HK-2 (cell line): ENCODE measurements at regions not wholly inside any gene's neighbourhood (a gene's known extent, or its start where the extent isn't known, plus 50 kb on each side); places are given as distances from the start of the nearest gene placed in this dataset.
"Not testable (repeated sequence)": the region's sequence is repeated elsewhere in the genome, so short reads cannot be mapped to it uniquely, and the experiment has no call there.

ENCODE experiments used
- DNase-seq: peaks from one replicate; pipeline ENCODE4 v3.0.0-alpha.2; 2018; ENCODE audit not compliant: unreplicated experiment

DNA sequence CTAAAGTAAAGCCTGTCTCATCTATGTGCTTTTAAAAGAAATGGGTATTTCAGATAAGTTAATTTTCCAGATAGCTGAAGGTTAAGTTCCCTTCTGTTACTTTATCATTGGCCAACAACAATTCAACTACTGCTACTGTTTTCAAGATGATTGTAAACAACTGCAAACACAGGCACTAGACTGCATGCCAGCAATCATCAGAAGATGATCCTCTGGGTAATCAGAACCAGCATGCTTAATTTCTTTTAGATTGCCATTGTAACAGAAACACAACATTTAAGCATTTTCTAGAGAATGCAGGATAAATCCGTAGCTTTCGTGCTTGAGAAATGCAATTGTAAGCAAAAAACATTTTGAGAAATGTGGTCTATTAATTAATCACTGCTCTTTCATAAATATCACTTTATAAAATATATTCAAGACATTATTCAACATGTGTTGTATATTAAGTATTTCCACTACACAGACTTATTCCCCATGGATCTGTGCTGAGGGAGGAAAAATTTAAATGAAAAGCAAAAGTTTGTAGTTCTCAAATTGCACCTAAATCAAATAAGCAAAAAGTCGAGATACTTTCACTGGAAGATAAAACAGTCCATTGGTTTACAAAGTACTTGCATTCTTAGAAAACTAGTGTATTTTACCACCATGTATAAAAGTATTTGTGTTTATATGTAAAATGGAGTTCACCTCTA lies 133.7 kb downstream of the ATL2 start:
- no peak for DNase-seq

DNA sequence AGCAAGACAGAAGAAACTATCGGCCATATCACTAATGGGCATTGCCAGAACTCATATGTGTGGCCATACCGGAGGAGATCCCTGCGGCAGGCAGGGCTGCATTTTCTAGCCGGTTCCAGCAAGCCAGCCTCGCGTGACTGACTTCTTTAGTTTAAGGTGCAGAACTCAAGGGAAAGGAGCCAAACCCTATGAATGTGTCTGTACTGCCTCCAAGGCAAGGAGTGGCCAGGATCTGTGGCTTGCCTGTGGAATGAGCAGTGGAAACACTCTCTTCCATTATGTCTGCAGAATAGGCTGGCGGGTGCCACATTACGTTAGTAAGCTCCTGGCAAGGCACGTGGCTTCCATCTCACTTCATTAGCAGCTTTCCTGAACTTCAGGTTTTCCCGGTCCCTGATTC lies 137.6 kb downstream of the ATL2 start:
- DNase-seq, result no peak

DNA sequence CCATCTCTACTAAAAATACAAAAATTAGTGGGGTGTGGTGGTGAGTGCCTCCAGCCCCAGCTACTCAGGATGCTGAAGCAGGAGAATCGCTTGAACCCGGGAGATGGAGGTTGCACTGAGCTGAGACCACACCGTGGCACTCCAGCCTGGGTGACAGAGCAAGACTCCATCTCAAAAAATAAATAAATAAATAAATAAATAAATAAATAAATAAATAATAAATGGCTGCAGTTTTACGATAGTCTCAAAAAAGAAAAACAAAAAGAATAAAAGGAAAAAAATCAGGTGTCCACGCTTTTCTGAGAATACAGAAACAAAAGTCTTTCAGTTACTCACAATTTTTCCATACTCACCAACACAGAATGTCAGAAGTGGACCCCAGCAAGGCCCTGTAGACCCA lies 138.4 kb downstream of the ATL2 start:
- not testable (repeated sequence) for DNase-seq

DNA sequence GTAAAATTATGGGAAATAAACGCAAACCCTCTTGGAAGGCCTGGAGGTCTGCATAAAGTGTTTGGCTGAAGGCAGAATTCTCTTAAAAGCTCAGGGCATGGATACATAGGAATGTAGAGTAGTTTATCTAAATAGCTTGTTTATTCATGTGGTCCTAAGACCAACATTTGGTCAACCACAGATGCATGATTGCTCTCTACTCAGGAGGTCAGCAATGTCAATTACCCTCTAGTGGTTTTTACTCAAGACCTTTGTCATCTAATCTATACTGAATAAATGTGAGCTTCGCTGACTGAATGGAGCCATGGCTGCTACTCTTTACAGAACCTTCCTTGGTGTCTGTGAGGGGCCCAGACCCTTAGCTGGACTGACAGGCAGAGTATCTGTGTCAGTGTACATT lies 139.8 kb downstream of the ATL2 start:
- DNase-seq, result no peak

DNA sequence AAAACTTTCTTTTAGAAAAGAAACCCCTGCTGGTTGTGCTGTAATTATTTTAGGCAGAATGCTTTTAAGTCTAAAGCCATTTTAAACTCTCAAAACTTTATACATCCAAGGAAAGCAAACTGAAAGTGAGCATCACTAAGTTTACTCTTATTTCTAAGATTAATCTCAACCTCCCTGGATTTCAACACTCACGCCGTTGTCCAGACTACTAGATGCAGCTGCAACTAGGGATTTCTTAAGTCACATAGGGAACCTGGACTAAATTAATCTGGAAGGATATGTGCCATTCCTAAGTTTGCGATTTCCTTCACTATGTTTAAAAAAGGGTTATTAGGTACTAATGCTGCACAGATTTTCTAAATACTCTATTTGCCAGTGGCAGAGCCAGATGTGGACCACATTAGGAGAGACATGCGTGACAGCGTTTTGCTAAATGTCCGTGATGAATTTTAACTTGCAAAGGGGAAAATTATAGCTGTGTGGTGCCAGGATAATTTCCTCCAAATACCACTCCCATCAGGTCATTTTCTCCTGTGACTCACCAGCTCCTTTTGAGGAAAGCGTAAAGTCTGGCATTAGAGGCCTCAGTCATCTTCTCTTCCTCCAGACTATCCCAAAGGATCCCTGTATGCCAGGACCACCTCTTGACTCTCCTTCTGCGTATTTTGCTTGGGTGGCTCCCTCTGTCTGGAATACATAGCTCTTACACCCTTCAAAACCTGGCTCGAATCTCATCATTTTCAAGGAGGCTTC lies 143.7 kb downstream of the ATL2 start:
- DNase-seq, result no peak

DNA sequence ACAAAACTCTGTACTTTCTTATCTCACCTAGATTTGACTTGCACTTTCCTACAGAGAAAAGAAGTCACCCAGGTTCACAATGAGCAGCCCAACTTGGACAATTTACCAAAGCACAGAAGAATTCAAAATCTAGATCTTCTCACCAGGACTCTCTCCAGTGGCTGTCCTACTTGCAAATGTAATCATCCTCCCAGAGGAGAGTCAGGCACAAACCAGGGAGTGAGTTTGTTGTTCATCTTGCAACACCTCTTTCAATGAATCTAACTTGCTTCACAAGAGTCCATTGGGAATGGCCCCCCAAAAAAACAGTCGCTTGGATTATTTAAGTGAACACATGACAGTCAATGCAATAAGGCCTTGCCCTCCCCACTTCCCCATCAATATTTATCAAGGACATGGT lies 144.6 kb downstream of the ATL2 start:
- DNase-seq, result no peak

DNA sequence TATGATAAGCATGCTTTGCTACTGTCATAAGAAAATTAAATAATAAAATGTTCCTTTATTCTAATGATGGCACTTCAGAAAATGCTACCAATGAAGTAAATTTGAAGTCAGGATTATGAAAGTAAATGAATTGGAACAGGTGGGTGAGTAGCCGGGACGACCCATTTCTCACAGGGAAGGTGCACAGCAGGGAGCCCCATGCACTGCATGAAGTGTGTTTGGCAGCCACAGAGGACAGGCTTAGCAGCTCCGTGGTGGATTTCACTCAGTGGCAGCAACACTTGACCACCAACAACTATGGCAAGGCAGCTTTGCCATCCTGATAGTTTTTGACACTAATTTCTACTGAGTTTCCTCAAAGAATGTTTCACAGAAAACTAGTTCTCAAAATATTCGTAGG lies 146.3 kb downstream of the ATL2 start:
- no peak for DNase-seq

DNA sequence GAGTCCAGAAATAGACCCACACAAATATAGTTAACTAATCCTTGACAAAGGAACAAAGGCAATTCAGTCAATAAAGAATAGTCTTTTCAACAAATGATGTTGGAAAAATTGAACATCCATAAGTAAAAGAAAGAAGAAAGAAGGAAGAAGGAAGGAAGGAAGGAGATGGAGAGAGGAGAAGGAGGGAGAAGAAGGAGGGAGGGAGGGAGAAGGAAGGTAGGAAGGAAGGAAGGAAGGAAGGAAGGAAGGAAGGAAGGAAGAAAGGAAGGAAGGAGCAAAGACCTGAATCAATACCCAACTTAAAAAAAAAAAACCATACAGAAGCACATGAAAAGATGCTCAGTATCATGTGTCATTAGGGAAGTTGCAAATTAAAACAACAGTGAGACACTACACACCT lies 148.3 kb downstream of the ATL2 start:
- no peak for DNase-seq

DNA sequence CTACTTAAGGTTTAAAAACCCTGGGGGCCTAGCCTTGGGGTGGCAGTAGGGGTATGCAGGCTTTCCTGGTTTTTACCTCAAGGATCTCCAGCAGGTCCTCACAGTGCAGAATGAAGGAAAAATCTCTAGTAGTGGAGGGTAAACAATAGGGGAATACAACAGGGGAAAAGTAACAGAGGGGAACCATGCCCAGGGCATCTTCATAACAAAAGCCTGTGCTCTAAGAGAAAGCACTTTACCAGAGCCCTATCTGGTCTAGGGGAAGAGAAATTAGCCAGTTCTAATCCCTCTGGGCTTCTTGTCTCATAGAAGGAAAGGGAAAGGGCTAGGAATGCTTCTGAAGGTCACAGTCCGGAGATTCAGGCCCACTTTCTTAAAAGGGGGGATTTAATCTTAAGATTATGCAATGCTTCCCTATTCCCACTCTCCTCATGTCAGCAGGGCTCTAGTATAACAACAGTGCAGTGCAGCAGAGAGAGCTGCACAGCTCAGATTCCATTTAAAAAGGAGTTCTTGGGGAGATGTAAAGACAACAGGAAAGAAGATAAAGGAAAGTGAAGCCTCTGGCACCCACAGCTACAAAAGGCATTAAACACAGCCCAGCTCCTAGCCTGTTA lies 149.0 kb upstream of the CYP1B1 start:
- DNase-seq, result no peak

DNA sequence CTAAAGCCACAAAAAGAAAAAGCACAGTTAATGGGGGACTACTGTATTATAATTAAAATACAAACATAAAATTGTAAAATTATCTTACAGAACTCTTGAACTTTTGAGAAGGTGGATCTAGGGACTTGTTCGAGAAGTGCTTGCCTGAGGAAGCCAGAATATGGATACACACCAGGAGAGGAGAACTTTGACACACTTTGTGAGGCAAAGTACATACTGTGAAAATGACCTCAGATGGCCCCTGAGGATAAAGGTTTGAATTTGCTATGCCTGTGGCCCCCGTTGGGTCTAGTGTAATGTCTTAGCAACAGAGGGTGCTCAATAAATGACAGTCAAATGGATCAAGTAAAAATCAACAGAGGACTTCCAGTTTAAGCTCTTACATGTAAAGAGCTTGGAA lies 148.2 kb upstream of the CYP1B1 start:
- no peak for DNase-seq

DNA sequence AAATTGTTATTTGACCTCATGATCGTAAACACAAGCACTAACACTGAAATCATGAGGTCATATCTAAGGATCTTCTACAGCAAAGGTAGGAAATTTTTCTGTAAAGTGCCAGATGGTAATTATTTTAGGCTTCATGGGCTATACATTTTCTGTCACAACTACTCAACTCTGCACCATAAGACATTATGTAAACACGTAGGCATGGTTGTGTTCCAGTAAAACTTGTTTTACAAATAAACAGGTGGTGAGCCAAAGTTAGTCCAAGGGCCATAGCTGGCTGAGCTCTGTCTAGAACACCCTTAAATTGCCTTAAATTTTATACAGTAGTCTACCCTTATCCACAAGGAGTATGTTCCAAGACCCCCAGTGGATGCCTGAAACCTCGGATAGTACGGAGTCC lies 147.3 kb upstream of the CYP1B1 start:
- no peak for DNase-seq

DNA sequence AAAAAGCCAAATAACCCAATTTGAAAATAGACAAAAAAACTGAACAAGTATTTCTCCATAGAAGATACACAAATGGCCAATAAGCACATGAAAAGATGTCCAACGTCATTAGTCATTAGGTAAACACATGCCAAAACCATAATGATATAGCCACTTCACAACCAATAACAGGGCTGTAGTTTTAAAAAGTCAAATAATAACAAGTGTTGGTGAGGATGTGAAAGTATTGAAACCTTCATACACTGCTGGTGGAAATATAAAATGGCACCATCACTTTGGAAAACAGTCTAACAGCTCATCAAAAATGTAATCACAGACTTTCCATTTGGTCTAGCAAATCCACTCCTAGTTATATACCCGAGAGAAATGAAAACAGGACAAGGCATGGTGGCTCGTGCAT lies 144.2 kb upstream of the CYP1B1 start:
- DNase-seq, result no peak

DNA sequence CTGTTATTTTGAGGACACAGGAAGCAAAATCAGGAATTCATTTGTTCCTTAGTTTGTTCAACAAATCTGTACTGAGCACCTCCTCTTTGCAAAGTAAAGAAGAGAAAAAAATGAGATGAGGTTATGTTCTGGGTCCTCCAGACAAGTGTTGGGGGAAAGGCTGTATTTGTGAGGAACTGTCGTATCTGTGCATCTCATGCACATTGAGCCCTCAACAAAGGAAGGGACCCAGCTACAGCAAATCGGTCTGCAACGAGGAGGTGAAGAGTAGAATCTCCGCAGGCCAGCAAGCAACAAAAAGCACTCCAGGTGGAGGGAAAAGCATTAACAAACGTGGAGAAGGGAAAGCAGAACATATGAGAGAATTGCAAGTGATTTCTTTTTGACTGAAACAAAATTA lies 143.0 kb upstream of the CYP1B1 start:
- DNase-seq, result no peak

DNA sequence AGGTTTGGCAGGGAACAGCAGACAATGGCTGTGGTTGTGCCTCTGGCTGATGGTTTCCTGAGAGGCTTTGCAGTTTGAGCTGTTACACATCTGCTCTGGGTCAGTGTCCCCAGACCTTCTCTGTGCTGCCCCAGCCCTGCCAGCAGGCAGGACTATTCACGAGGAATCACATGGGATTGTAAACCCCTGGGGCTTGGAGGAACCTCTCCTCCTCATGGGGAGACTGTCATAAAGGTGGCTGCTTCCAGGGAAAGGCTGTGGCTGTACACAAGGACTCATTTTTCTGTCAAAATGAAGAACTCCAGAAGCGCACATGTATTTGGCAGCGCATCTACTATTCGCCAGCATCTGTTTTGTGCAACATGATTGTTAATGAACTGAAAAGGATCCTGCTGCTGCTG lies 142.6 kb upstream of the CYP1B1 start:
- no peak for DNase-seq

DNA sequence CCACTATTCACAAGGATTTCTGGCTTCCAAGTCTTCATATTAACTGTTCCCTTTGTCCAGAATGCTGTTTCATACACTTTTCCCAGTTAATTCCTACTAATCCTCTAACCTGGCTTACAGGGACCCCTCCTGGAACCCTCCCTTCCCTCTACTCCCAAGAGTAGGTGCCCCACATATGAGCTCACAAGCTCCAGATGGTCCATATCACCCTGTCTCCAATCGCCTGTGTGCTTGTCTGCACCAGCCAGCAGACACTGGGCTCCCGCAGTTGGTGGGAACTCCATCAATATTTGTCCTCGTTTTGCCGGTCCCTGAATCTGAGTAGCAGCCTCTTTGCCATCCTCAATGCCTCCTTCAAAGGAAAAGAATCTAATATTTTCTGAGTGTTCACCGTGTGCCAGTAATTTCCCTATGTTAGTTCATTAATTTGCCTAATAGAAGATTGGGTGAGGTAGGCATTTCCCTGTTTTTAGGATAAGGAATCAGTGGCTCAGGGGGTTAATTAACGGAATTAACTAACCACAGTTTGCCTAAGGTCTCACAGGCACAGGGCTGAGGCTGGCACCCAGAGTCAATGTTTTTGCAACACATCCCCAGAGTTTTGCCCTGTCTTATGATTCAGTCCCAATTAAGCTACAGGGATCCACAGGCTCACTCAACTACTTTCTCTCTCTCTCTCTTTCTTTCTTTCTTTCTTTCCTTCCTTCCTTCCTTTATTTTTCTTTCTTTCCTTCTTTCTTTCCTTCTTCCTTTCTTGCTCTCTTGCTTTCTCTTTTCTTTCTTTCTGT lies 141.6 kb upstream of the CYP1B1 start:
- no peak for DNase-seq

DNA sequence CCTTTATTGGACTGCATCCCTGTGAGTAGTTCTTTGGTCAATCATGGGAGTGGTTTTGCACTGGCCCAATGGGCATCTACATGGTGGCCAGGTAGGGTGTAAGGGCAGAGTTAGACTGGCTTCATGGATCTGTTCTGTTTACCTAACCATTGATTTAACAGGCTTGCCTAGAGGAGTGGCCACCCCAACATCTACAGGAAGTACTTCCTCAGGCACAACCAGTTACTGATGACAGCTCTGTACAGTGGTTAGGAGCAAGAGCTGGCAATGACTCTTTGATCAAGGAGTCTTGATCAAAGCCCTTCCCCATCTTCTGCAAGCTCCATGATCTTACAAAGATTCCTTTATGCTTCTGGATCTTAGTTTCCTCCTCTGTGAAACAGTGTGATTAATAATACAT lies 140.9 kb upstream of the CYP1B1 start:
- no peak for DNase-seq

DNA sequence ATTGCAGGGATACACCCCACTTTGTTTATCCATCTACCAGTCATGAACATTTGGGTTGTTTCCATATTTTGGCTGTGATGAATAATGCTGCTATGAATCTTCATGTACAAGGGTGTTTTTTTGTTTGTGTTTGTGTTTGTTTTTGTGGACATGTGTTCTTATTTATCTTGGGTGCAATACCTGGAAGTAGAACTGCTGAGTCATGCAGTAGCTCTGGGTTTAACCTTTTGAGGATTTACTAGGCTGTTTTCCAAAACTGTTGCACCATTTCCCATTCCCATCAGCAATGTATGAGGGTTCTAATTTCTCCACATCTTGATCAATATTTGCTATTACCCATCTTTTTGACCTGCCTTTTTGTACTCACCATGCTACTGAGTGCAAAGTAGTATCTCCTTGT lies 140.0 kb upstream of the CYP1B1 start:
- no peak for DNase-seq

DNA sequence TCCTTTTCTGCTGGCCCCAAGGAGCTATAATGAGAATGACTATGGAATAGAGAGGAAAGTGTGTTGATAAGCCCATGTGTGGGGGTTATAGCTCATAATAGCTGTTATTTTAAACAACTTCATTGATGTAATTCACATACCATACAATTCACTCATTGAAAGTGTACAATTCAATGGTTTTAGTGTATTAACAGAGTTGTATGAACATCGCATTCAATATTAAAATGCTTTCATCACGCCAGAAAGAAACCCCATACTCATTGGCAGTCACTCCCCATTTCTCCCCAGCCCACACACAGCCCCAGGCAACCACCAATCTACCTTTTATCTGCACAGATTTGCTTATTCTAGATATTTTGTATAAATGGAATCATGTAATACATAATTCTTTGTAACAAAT lies 139.6 kb upstream of the CYP1B1 start:
- no peak for DNase-seq

DNA sequence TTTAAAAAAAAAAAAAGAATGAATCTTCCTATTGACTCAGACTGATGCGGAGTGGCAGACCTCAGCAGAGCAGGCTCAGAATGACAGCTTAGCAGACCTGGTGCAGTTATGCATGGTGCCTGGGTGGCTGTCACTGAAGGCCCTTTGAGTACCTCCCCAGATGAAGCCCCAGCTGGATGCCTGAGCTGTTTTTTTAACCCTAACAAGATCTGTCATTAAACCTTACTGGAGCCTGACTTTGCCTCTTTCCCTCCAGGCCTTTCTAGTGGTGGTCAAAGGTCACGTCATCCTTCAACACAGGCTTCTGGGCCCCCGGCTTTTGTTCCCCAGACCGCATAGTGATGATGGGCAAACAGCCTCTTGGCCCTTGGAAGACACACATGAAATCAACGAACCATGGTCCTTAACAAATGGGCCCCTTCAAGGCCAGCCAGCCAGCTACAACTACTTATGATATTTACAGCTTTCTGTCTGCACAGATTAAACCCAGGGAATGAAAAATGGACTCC lies 138.3 kb upstream of the CYP1B1 start:
- DNase-seq, result peak; percentile 16

DNA sequence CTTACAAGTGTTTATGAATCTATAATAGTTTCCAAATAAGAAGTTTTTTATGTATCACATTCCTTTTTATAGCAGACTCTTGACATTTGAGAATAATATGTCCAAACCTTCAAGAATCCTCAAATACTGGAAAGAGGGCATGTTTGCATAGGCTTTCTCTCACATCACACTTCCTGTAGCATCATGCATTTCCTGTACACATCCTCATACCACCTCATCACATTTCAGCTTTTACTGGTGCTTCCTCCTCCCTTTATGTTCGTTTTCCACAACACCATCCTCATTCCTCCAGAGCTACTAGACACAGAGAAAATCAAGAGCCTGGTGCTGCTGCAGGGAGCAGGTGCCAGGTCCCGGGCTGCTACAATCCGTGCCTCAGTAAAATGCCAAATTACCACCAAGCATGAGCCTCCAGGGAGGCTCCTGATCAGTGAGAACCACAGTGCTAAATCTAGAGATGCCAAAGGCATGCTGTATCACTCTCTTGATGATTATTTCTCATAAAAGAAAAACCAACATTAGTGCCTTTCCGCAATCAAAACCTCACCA lies 137.7 kb upstream of the CYP1B1 start:
- no peak for DNase-seq

DNA sequence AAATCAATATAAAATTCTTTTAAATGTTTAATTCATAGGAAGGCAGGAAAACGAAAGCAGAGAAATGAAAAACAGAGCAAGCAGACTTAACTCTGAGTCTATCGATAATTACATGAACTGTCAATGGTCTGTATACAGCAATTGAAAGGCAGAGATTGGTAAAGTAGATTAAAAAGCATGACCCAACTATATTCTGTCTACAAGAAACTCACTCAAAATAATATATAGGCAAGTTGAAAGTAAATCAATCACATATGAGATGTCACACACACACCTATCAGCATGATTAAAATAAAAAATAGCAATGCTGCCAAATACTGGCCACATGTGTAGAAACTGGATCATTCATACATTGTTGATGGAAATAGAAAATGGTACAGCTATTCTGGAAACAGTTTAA lies 136.4 kb upstream of the CYP1B1 start:
- no peak for DNase-seq

DNA sequence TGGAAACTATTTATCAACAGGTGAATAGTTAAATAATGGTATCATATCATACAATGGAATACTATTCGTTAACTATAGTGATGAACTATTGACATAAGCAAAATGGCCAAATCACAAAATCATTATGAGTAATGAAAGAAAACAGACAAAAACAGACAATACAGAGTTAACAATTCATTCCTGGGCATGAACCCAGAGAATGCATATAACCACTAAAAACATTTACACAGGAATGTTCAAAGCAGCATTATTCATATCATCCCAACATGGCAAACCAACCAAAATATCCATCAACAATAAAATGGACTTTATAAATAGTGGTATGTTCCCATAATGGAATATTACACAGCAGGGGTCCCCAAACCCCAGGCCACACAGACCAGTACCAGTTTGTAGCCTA lies 131.2 kb upstream of the CYP1B1 start:
- DNase-seq, result no peak
